ENCODE measurements at regions not wholly inside any gene's neighbourhood (a gene's known extent, or its start where the extent isn't known, plus 50 kb on each side); places are given as distances from the start of the nearest gene placed in this dataset.
"Not testable (repeated sequence)": the region's sequence is repeated elsewhere in the genome, so short reads cannot be mapped to it uniquely, and the experiment has no call there.

DNA sequence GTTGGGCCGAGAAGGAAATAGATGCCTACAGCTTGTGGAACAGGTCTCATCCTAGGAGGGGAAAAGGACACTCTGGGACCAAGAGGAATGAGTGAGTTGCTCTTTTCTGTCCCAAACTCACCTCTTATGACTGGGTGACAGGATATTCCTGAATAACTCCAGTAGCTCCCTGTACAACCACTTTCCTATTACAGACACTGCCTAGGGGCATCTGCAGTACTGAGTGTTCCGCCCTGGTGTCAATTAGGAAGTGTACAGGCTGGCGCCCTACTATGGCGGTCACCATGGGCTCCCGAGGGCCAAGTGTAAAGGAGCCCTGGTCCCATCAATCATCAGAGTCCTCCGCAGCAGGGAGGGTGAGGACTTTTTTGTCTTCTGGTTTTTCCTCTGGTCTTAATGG, 343.4 kb upstream of the USP9Y start:
- Mint-ChIP-seq H3K9me3 (no peaks in the 10 kb centered on the region), H3K4me1 (ENCODE audit: low read depth) (no peaks in the 10 kb centered on the region), H3K27me3 (no peaks in the 10 kb centered on the region), H3K4me3 (no peak overlapping the region), H3K27ac (no peak overlapping the region), H3K36me3 (ENCODE audit: low read depth) (no peaks in the 10 kb centered on the region)
- TF ChIP-seq, protein P1, sequence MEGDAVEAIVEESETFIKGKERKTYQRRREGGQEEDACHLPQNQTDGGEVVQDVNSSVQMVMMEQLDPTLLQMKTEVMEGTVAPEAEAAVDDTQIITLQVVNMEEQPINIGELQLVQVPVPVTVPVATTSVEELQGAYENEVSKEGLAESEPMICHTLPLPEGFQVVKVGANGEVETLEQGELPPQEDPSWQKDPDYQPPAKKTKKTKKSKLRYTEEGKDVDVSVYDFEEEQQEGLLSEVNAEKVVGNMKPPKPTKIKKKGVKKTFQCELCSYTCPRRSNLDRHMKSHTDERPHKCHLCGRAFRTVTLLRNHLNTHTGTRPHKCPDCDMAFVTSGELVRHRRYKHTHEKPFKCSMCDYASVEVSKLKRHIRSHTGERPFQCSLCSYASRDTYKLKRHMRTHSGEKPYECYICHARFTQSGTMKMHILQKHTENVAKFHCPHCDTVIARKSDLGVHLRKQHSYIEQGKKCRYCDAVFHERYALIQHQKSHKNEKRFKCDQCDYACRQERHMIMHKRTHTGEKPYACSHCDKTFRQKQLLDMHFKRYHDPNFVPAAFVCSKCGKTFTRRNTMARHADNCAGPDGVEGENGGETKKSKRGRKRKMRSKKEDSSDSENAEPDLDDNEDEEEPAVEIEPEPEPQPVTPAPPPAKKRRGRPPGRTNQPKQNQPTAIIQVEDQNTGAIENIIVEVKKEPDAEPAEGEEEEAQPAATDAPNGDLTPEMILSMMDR (IDR thresholded peaks at IDR 0.05): no peak
- DNase-seq (no peak), ATAC-seq (no peak)
- ChIA-PET POLR2A (no interaction called here), CTCF (no interaction called here)
- intact Hi-C loops (cut with micrococcal nuclease): no loop called here

DNA sequence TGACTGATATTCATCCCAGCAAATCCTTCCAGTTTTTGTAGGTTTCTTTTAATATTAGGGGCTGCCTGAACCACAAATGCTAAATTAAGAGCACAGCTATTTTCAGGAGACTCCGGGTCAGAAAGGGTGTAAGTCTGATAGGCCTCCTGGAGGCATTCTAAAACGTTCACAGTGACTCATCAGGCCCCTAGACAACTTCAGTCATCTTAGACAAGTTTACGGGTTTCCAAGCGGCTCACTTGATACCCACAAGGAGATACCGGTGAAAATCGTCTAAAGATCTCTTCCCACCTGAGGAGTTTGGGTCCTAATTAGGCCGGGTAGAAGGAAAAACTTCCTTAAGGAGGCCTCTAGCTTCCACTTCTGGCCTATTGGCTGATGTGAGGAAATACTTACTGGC, 342.7 kb upstream of the USP9Y start:
- no peaks in the 10 kb centered on the region for H3K9me3 Mint-ChIP-seq
- intact Hi-C loops (cut with micrococcal nuclease): no loop called here
- H3K4me3 Mint-ChIP-seq: no peak overlapping the region
- H3K27me3 Mint-ChIP-seq: no peaks in the 10 kb centered on the region
- DNase-seq: no peak
- no peaks in the 10 kb centered on the region for H3K4me1 Mint-ChIP-seq (ENCODE audit: low read depth)
- H3K27ac Mint-ChIP-seq: no peak overlapping the region
- TF ChIP-seq, protein P1 (IDR thresholded peaks at IDR 0.05): no peak
- ChIA-PET CTCF (no interaction called here), POLR2A (no interaction called here)
- ATAC-seq: no peak
- H3K36me3 Mint-ChIP-seq (ENCODE audit: low read depth): no peaks in the 10 kb centered on the region

DNA sequence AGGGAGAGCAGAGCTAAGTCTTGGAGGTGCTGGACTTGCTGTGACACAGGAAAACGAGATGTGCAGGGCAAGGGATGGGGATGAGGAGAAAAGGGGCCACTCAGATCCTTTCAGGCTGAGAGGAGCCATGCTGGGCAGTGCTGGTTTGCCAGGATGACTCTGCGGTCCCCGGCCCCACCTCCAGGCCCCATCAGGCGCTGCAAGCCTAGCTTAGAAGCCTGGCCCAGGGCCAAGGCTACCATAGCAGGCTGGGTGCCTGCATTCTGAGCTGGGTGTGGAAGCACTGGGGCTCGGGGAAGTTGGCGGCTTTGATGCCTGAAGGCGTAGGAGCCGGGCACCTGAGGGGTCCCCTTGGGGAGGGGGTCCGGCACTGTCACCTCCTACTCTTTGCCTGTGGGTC, 341.2 kb upstream of the USP9Y start:
- ChIA-PET POLR2A (no interaction called here), CTCF (no interaction called here)
- ATAC-seq: no peak
- Mint-ChIP-seq H3K36me3 (ENCODE audit: low read depth) (no peaks in the 10 kb centered on the region), H3K27ac (no peak overlapping the region), H3K9me3 (no peaks in the 10 kb centered on the region), H3K27me3 (no peaks in the 10 kb centered on the region), H3K4me1 (ENCODE audit: low read depth) (no peaks in the 10 kb centered on the region), H3K4me3 (no peak overlapping the region)
- intact Hi-C loops (cut with micrococcal nuclease): no loop called here
- peak; percentile 2 for DNase-seq
- TF ChIP-seq, protein P1 (IDR thresholded peaks at IDR 0.05): no peak

DNA sequence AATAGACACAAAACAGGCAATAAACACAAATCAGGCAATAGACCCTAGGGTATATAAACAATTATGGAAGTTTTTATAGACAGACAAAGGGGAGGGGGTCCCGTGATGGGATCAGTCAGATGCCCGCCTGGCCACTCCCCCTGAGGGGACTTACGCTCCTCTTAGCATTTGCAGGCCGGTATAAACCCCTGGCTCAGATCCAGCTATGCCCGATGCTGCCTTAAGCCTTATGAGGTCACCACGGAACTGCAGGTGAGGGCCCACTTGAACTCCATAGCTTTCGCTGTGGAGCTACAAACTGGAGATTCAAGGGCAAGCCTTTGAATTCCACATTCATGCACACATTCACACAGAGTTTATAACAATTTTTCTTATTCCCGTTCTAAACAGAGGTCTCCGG, 340.5 kb upstream of the USP9Y start:
- H3K27me3 Mint-ChIP-seq: no peaks in the 10 kb centered on the region
- H3K9me3 Mint-ChIP-seq: no peaks in the 10 kb centered on the region
- no peak overlapping the region for H3K27ac Mint-ChIP-seq
- H3K4me1 Mint-ChIP-seq (ENCODE audit: low read depth): no peaks in the 10 kb centered on the region
- DNase-seq (no peak), ATAC-seq (no peak)
- ChIA-PET POLR2A (no interaction called here), CTCF (no interaction called here)
- H3K4me3 Mint-ChIP-seq: no peak overlapping the region
- H3K36me3 Mint-ChIP-seq (ENCODE audit: low read depth): no peaks in the 10 kb centered on the region
- intact Hi-C loops (cut with micrococcal nuclease): no loop called here
- TF ChIP-seq, protein P1 (IDR thresholded peaks at IDR 0.05): no peak

DNA sequence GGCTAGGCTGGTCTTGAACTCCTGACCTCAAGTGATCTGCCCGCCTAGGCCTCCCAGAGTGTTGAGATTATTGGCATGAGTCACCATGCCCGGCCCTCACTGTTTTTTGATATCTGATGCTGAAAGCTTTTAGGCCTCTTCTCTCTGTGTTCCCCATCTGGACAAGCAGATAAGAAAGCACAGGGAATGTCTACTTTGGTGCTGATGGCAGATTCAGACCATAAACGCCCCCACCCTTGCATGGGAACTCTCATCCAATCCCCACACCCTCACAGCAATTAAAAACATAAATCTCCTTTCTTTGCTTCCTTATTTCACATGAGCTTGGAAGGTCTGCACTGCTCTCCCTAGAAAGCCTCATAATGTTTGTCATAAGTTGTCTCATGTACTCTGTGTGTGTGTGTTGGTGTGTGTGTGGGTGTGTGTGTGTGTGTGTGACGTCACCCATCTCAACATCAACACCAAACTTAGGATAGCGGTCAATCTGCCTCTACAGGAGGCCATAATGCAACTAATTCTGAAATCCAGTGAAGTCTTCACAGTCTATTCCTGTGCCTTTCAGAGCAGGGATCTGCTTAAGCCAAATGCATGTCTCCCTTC, 335.6 kb upstream of the USP9Y start:
- Mint-ChIP-seq H3K36me3 (ENCODE audit: low read depth) (no peaks in the 10 kb centered on the region), H3K27me3 (no peaks in the 10 kb centered on the region), H3K4me1 (ENCODE audit: low read depth) (no peaks in the 10 kb centered on the region), H3K27ac (no peak overlapping the region), H3K9me3 (no peaks in the 10 kb centered on the region), H3K4me3 (no peak overlapping the region)
- ChIA-PET CTCF (no interaction called here), POLR2A (no interaction called here)
- TF ChIP-seq, protein P1 (IDR thresholded peaks at IDR 0.05): no peak
- no peak for DNase-seq
- no peak for ATAC-seq
- intact Hi-C loops (cut with micrococcal nuclease): no loop called here

DNA sequence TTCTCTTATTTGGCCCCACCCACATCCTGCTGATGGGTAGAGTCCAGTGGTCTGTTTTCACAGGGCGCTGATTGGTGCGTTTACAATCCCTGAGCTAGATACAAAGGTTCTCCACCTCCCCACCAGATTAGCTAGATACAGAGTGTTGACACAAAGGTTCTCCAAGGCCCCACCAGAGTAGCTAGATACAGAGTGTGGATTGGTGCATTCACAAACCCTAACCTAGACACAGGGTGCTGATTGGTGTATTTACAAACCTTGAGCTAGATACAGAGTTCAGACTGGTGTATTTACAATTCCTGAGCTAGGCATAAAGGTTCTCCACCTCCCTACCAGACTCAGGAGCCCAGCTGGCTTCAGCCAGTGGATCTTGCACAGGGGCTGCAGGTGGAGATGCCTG, 326.4 kb upstream of the USP9Y start:
- DNase-seq; H3K9me3 Mint-ChIP-seq; H3K4me1 Mint-ChIP-seq (ENCODE audit: low read depth); CTCF ChIA-PET; ATAC-seq; POLR2A ChIA-PET; H3K27ac Mint-ChIP-seq; H3K36me3 Mint-ChIP-seq (ENCODE audit: low read depth); H3K4me3 Mint-ChIP-seq; intact Hi-C loops (cut with micrococcal nuclease); H3K27me3 Mint-ChIP-seq: not testable (repeated sequence)

DNA sequence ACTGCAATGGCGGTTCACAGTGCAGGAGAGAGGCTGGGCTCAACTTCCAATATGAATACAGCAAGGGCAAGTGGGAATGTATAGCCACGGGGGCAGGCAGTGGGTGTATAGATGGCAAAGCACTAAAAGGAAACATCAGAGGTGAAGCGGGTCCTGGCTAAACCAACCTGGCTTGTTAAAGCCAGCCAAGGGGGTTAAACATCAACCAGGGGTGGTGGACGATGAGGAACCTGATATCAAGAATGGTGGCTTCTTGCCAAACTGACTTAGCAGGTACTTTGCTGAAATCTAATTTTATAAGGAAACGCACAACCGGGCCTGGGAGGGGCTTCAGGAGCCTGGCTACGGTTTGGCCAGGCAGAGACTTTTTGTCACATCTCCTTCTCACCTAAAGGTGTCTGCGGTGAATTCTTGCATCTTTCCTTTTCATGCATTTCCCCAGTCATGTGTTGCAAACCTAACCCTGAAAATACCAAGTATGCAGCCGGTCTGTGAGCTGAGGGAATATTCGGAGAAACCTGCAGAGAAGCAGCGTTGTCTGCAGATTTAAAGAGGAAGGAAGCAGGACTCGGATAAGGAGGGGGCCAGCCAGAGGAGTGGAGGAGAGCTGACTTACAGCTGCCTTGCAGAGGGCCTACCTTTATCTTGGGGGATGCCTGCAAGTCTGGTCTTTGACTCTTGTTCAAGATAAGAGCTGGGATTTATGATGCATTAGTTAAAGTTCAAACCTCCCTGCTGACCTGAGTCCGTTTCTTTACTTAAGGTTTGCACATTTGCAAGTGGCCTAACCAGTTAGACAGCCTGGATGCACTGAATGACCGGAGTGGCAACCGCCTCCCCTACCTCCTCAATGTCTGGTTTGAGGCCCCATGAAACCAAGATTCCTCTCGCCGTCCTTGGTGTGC, 309.1 kb upstream of the USP9Y start:
- POLR2A ChIA-PET; H3K27me3 Mint-ChIP-seq; ATAC-seq; intact Hi-C loops (cut with micrococcal nuclease); H3K4me1 Mint-ChIP-seq (ENCODE audit: low read depth); H3K36me3 Mint-ChIP-seq (ENCODE audit: low read depth); H3K9me3 Mint-ChIP-seq; CTCF ChIA-PET; H3K27ac Mint-ChIP-seq; H3K4me3 Mint-ChIP-seq; DNase-seq: not testable (repeated sequence)
